ENCODE measurements at regions not wholly inside any gene's neighbourhood (a gene's known extent, or its start where the extent isn't known, plus 50 kb on each side); places are given as distances from the start of the nearest gene placed in this dataset.

- TF ChIP-seq CHD7 (IDR thresholded peaks at IDR 0.05; ENCODE audit: insufficient replicate concordance, low read length): no peak
- TF ChIP-seq SP2 (IDR thresholded peaks at IDR 0.05; ENCODE audit: low read length): no peak
- TF ChIP-seq FOSL1 (IDR thresholded peaks at IDR 0.05; ENCODE audit: insufficient read depth, low read depth, low read length): no peak
- TF ChIP-seq ATF2 (IDR thresholded peaks at IDR 0.05; ENCODE audit: low read length): no peak
- no peak for TF ChIP-seq USF2 (IDR thresholded peaks at IDR 0.05; ENCODE audit: low read length)
- no peak for TF ChIP-seq SUZ12 (IDR thresholded peaks at IDR 0.05; ENCODE audit: low read length)
- no peak for TF ChIP-seq EZH2 (IDR thresholded peaks at IDR 0.05; ENCODE audit: low read depth, low read length, severe bottlenecking)
- TF ChIP-seq RAD21 (IDR thresholded peaks at IDR 0.05 in 1 of 2, conservative IDR thresholded peaks at IDR 0.05 in 1 of 2; ENCODE audit: low read depth in 2 of 2, low read length in 2 of 2): no peak
- no peak for TF ChIP-seq TAF1 (IDR thresholded peaks at IDR 0.05; ENCODE audit: low read depth, low read length)
These were observed 379.8 kb upstream of the FANCL start (continued) for GRCh38 chr2:58620896-58621295.
